Vagina (tissue), 2 donors: ENCODE measurements at regions not wholly inside any gene's neighbourhood (a gene's known extent, or its start where the extent isn't known, plus 50 kb on each side); places are given as distances from the start of the nearest gene placed in this dataset.

Experiments
- CTCF ChIP-seq, 3 experiments: fragments of 450-650 bp in 2 of 3; fragments of 200-600 bp in 1 of 3; sonication (generic) in 1 of 3; IDR thresholded peaks; one replicate each; pipeline ENCODE4 v1.5.1; 2017 to 2019; ENCODE audit warnings: antibody characterized with exemption in 3 of 3, mild to moderate bottlenecking in 2 of 3, moderate library complexity in 2 of 3
- POLR2AphosphoS5 ChIP-seq, 2 donors: sonication (generic); formaldehyde crosslinking; IDR thresholded peaks; one replicate each; pipeline ENCODE4 v1.9.0; 2017; ENCODE audit warnings: antibody characterized with exemption in 2 of 2, mild to moderate bottlenecking in 2 of 2, low read depth in 1 of 2; ENCODE audit not compliant: insufficient read depth in 1 of 2

- TF ChIP-seq CTCF (IDR thresholded peaks at IDR 0.05) (no peak), POLR2AphosphoS5 (IDR thresholded peaks at IDR 0.05; ENCODE audit: insufficient read depth in 1 of 2, low read depth in 1 of 2) (no peak)
Measured at GRCh38 chr16:17037499-17037898, 433.3 kb downstream of the XYLT1 start.
